GM13976 (cell line): ENCODE measurements at regions not wholly inside any gene's neighbourhood (a gene's known extent, or its start where the extent isn't known, plus 50 kb on each side); places are given as distances from the start of the nearest gene placed in this dataset.

Source experiments
- DNase-seq: peaks from one replicate; pipeline ENCODE4 v3.0.0; 2012; ENCODE audit warnings: low spot score
- in situ Hi-C: fragments of 300-500 bp; cut with MboI; formaldehyde crosslinking; loops from one replicate; pipeline ENCODE4 v1.12.0; 2022; ENCODE audit warnings: low sequenced_read_pairs, mixed read lengths, inconsistent platforms; ENCODE audit not compliant: unreplicated experiment
- TF ChIP-seq, protein P1 (sequence below): IDR thresholded peaks from 2 replicates; pipeline ENCODE4 v1.5.1; 2012; ENCODE audit warnings: borderline replicate concordance, mild to moderate bottlenecking; ENCODE audit not compliant: insufficient read depth; ENCODE audit errors: extremely low read depth, missing control alignments, control extremely low read depth

DNA sequence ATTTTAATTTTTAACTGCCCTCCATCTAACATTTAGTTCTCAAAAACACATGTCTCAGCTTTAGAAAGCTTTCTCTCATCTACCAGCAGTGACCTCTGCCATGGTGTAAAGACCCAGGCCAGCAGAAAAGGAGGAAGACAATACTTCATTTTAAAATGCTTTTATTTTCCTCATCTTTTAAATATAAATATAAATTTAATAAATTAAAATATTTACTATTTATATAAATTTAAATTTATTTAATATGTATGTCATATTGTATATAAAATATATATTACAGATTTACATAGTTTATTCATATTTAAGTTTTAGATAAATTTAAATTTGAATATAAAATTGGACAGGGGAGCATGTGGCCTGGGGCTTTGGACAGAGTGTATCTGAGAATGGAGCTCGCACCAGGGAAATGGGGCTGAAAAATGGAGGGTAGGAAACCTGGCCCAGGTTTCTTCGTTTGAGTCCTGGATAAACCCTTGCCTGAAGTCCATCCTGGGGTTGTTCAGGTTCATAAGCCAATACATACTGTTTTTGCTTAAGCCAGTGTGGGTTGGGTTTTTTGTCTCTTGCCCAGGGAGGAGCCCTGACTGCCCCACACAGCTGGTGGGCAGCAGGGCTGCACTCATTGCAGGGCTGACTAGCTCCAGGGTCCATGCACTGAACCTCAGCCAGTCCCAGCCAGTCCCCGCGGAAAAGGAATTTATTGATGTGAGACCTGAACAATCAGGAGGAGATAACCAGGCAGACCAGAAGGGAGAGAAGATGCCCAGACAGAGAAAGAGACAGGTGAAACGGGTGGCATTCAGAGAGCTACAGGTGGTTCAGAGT is 77.3 kb upstream of the LAPTM4A start:
- in situ Hi-C loops, result loop anchor here (25.0 kb wide), 1 partner anchor 509 kb away; no protein-coding TSS in a partner anchor
- TF ChIP-seq, protein P1, sequence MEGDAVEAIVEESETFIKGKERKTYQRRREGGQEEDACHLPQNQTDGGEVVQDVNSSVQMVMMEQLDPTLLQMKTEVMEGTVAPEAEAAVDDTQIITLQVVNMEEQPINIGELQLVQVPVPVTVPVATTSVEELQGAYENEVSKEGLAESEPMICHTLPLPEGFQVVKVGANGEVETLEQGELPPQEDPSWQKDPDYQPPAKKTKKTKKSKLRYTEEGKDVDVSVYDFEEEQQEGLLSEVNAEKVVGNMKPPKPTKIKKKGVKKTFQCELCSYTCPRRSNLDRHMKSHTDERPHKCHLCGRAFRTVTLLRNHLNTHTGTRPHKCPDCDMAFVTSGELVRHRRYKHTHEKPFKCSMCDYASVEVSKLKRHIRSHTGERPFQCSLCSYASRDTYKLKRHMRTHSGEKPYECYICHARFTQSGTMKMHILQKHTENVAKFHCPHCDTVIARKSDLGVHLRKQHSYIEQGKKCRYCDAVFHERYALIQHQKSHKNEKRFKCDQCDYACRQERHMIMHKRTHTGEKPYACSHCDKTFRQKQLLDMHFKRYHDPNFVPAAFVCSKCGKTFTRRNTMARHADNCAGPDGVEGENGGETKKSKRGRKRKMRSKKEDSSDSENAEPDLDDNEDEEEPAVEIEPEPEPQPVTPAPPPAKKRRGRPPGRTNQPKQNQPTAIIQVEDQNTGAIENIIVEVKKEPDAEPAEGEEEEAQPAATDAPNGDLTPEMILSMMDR, result no peak
- no peak for DNase-seq

DNA sequence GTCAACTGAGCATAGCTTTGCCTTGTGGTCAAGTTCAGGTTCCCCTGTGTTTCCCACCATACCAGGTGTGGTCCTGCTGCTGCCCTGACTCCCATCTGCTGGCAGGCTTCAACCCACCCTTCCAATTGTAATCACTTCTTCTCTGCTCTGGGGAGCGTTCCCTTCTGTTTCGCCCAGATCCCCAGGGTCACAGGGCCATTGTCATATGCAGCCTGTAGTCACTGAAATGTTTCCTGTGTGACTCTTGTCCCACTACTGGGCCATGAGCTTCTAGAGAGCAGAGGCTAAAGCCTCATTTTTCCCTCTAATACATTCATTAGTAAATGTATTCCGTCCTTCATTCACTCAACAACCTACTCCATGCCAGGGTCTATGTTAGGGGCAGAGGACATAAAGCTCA is 75.0 kb upstream of the LAPTM4A start:
- DNase-seq, result no peak
- in situ Hi-C loops, result loop anchor here (25.0 kb wide), 1 partner anchor 511 kb away; no protein-coding TSS in a partner anchor
- TF ChIP-seq, protein P1, result no peak

DNA sequence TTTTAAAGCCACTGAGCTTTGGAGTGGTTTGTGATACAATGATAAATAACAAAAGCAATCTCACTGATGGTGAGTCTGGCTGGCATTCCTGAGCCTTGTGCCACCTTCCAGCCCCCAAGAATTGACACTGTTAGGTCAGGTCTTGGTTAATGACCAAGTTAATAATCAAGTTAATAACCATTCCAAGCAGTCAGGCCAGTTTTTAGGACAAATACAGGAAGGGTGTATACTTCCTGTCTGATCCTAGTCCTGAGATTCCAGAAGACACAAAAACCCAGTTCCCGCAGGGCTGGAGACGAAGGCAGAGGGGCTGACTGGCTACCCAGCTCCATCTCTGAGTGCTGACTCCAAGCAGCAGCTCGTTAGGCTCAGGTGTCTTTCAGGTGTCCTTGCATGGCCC is 74.6 kb upstream of the LAPTM4A start:
- in situ Hi-C loops, result loop anchor here (25.0 kb wide), 1 partner anchor 511 kb away; no protein-coding TSS in a partner anchor
- no peak for DNase-seq
- TF ChIP-seq, protein P1, result no peak

DNA sequence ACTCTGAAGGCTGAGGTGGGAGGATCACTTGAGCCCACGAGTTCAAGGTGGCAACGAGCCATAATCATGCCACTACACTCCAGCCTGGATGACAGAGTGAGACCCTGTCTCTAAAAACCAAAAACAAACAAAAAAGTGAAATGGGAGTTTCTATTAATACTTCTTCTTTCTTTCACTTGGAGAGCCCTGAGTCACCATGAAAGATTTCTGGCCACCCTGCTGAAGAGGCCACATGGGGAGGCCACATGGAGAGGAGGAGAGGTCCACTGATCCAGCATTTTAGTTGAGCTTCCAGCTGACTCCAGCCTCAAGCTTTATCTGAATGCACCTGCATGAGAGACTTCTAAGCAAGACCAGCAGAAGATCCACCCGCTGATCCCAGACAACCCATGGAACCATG is 74.2 kb upstream of the LAPTM4A start:
- TF ChIP-seq, protein P1, result no peak
- in situ Hi-C loops, result loop anchor here (25.0 kb wide), 1 partner anchor 512 kb away; no protein-coding TSS in a partner anchor
- no peak for DNase-seq

DNA sequence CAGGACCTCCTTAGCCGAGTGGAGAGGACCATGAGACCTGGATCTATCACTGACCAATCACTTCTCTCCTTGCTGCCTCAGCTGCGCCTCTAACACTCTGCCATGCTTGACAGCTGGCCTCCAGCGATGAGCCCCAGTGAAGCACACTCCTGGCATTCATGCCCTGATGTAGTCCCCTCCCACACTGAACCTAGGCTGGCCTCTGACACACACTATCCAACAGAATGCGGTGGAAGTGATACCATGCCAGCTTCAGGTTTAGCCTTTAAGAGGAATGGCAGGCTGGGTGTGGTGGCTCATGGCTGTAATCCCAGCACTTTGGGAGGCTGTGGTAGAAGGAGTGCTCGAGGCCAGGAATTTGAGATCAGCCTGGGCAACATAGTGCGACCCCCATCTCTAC is 73.7 kb upstream of the LAPTM4A start:
- no peak for DNase-seq
- TF ChIP-seq, protein P1, result no peak
- in situ Hi-C loops, result loop anchor here (25.0 kb wide), 1 partner anchor 512 kb away; no protein-coding TSS in a partner anchor

DNA sequence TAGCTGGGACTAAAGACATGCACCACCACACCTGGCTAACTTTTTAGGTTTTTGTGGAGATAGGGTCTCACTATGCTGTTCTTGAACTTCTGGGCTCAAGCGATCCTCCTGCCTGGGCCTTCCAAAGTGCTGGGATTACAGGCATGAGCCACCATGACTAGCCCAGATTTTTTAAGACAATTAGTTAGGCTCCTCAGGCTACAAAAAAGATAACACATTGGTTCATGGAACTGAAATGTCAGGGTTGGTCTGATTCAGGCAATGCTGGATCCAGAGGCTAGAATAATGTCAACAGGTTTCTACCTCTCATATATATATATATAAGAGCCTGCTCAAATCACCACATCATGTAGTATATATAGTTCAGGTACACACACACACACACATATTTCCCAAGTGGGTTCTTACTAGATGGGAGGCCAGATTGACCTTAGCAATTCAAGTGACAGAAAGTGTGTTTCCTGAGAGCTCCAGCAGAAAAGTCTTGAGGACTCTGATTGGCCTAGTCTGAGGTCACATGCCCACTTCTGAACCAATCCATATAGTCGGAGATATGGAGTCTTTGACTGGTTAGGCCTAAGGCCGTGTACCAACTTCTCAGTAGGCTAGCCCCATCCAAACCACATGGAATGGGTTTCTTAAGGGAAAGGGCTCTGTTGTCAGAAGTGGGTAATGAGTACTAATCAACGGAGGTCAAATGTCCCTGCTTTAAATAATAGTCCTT is 72.6 kb upstream of the LAPTM4A start:
- TF ChIP-seq, protein P1, result no peak
- in situ Hi-C loops, result no loop called here
- DNase-seq, result no peak
